Endothelial cell (in vitro differentiated cells): ENCODE measurements at regions not wholly inside any gene's neighbourhood (a gene's known extent, or its start where the extent isn't known, plus 50 kb on each side); places are given as distances from the start of the nearest gene placed in this dataset.

Experiments
- DNase-seq: peaks from one replicate; pipeline ENCODE4 v3.0.0; 2021; ENCODE audit warnings: low spot score
- H3K27ac Mint-ChIP-seq: one replicate; pipeline ENCODE4 v1.8.0; 2021; ENCODE audit warnings: mixed read lengths, inconsistent platforms; ENCODE audit not compliant: unreplicated experiment
- H3K27me3 Mint-ChIP-seq: one replicate; pipeline ENCODE4 v1.8.0; 2021; ENCODE audit warnings: mild to moderate bottlenecking, moderate library complexity, mixed read lengths, inconsistent platforms; ENCODE audit not compliant: unreplicated experiment
- H3K36me3 Mint-ChIP-seq: one replicate; pipeline ENCODE4 v1.8.0; 2021; ENCODE audit warnings: mild to moderate bottlenecking, low read depth, mixed read lengths, inconsistent platforms; ENCODE audit not compliant: unreplicated experiment
- H3K4me1 Mint-ChIP-seq: one replicate; pipeline ENCODE4 v1.8.0; 2021; ENCODE audit warnings: mild to moderate bottlenecking, mixed read lengths, inconsistent platforms; ENCODE audit not compliant: unreplicated experiment
- H3K4me3 Mint-ChIP-seq: one replicate; pipeline ENCODE4 v1.8.0; 2021; ENCODE audit warnings: mild to moderate bottlenecking, mixed read lengths, inconsistent platforms; ENCODE audit not compliant: unreplicated experiment
- H3K9me3 Mint-ChIP-seq: one replicate; pipeline ENCODE4 v1.8.0; 2021; ENCODE audit warnings: mixed read lengths, inconsistent platforms; ENCODE audit not compliant: unreplicated experiment
- TF ChIP-seq, protein P1 (sequence below): fragments of 200-600 bp; sonication (generic); IDR thresholded peaks from one replicate; pipeline ENCODE4 v1.5.0; 2021; ENCODE audit warnings: antibody characterized with exemption; ENCODE audit not compliant: unreplicated experiment

GRCh38 chrX:46251755-46252154 is 293.5 kb downstream of the ZNF674 start:
- Mint-ChIP-seq H3K9me3 (no peaks in the 10 kb centered on the region), H3K36me3 (no peaks in the 10 kb centered on the region), H3K4me3 (no peak overlapping the region), H3K27me3 (peaks cover 5% of the 10 kb centered on the region), H3K27ac (no peak overlapping the region), H3K4me1 (peaks cover 3% of the 10 kb centered on the region)
- no peak for DNase-seq
- TF ChIP-seq, protein P1, sequence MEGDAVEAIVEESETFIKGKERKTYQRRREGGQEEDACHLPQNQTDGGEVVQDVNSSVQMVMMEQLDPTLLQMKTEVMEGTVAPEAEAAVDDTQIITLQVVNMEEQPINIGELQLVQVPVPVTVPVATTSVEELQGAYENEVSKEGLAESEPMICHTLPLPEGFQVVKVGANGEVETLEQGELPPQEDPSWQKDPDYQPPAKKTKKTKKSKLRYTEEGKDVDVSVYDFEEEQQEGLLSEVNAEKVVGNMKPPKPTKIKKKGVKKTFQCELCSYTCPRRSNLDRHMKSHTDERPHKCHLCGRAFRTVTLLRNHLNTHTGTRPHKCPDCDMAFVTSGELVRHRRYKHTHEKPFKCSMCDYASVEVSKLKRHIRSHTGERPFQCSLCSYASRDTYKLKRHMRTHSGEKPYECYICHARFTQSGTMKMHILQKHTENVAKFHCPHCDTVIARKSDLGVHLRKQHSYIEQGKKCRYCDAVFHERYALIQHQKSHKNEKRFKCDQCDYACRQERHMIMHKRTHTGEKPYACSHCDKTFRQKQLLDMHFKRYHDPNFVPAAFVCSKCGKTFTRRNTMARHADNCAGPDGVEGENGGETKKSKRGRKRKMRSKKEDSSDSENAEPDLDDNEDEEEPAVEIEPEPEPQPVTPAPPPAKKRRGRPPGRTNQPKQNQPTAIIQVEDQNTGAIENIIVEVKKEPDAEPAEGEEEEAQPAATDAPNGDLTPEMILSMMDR = no peak

DNA sequence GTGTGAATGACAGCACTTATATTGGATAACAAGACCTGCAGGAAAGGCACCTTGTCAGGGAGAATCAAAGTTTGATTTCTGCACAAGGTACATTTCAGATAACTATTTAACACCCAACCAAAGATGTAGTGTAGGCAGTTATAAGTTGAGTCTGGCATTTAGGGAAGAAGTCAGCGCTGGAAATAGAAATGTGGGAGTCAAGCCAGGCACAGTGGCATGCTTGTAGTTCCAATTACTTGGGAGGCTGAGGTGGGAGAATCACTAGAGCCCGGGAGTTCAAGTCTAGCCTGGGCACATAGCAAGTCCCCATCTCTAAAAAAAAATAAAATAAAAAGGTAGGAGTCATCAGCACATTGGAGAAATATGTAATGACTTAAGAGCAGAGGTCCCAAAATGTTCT is 295.1 kb downstream of the ZNF674 start:
- no peak overlapping the region for H3K27ac Mint-ChIP-seq

GRCh38 chrX:46247456-46247855 is 297.8 kb downstream of the ZNF674 start:
- H3K4me3 Mint-ChIP-seq = no peak overlapping the region
- no peak overlapping the region for H3K27ac Mint-ChIP-seq
- peaks cover 3% of the 10 kb centered on the region for H3K27me3 Mint-ChIP-seq
- H3K4me1 Mint-ChIP-seq = peaks cover 2% of the 10 kb centered on the region
- H3K36me3 Mint-ChIP-seq = no peaks in the 10 kb centered on the region
- TF ChIP-seq, protein P1 = no peak
- DNase-seq = no peak
- no peaks in the 10 kb centered on the region for H3K9me3 Mint-ChIP-seq

More for the DNA sequence above, 295.1 kb downstream of the ZNF674 start:
- Mint-ChIP-seq H3K9me3 (no peaks in the 10 kb centered on the region), H3K4me1 (peaks cover 4% of the 10 kb centered on the region), H3K27me3 (peaks cover 3% of the 10 kb centered on the region), H3K4me3 (no peak overlapping the region), H3K36me3 (no peaks in the 10 kb centered on the region)
- TF ChIP-seq, protein P1 = no peak
- DNase-seq = no peak

GRCh38 chrX:46244451-46244850 is 300.8 kb downstream of the ZNF674 start:
- H3K4me3 Mint-ChIP-seq = no peak overlapping the region
- TF ChIP-seq, protein P1 = no peak
- H3K36me3 Mint-ChIP-seq = no peaks in the 10 kb centered on the region
- no peak overlapping the region for H3K27ac Mint-ChIP-seq
- no peaks in the 10 kb centered on the region for H3K9me3 Mint-ChIP-seq
- DNase-seq = no peak
- no peaks in the 10 kb centered on the region for H3K27me3 Mint-ChIP-seq
- peaks cover 2% of the 10 kb centered on the region for H3K4me1 Mint-ChIP-seq

GRCh38 chrX:46236411-46236810 is 308.8 kb downstream of the ZNF674 start:
- H3K9me3 Mint-ChIP-seq = no peaks in the 10 kb centered on the region
- H3K36me3 Mint-ChIP-seq = no peaks in the 10 kb centered on the region
- no peak overlapping the region for H3K27ac Mint-ChIP-seq
- no peak overlapping the region for H3K4me3 Mint-ChIP-seq
- H3K4me1 Mint-ChIP-seq = no peaks in the 10 kb centered on the region
- TF ChIP-seq, protein P1 = no peak
- DNase-seq = no peak
- H3K27me3 Mint-ChIP-seq = no peaks in the 10 kb centered on the region
